ENCODE measurements at regions not wholly inside any gene's neighbourhood (a gene's known extent, or its start where the extent isn't known, plus 50 kb on each side); places are given as distances from the start of the nearest gene placed in this dataset.

DNA sequence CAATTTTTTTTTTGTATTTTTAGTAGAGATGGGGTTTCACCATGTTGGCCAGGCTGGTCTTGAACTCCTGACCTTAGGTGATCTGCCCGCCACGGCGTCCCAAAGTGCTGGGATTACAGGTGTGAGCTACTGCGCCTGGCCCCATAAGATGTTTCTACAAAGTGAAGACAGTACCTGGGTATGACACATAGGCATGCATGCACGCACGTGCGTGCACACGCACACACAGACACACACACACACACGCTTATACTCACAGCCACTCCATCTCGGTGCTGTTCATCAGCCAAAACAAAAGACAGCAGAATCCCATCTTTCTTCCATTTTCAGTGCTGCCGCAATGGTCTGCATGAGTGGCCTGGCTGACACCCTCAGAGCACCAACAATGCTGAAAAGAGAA lies 63.9 kb downstream of the VCPKMT start:
- TF ChIP-seq RXRA (IDR thresholded peaks at IDR 0.05) (no peak), YY1 (IDR thresholded peaks at IDR 0.05) (no peak), GABPA (IDR thresholded peaks at IDR 0.05 in 1 of 2, conservative IDR thresholded peaks at IDR 0.05 in 1 of 2) (no peak), SP1 (IDR thresholded peaks at IDR 0.05) (no peak), JUND (IDR thresholded peaks at IDR 0.05) (no peak), RAD21 (IDR thresholded peaks at IDR 0.05) (no peak), HNF4G (IDR thresholded peaks at IDR 0.05) (no peak), TAF1 (conservative IDR thresholded peaks at IDR 0.05) (no peak)
- TF ChIP-seq, protein P1, sequence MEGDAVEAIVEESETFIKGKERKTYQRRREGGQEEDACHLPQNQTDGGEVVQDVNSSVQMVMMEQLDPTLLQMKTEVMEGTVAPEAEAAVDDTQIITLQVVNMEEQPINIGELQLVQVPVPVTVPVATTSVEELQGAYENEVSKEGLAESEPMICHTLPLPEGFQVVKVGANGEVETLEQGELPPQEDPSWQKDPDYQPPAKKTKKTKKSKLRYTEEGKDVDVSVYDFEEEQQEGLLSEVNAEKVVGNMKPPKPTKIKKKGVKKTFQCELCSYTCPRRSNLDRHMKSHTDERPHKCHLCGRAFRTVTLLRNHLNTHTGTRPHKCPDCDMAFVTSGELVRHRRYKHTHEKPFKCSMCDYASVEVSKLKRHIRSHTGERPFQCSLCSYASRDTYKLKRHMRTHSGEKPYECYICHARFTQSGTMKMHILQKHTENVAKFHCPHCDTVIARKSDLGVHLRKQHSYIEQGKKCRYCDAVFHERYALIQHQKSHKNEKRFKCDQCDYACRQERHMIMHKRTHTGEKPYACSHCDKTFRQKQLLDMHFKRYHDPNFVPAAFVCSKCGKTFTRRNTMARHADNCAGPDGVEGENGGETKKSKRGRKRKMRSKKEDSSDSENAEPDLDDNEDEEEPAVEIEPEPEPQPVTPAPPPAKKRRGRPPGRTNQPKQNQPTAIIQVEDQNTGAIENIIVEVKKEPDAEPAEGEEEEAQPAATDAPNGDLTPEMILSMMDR (IDR thresholded peaks at IDR 0.05; ENCODE audit: low read depth, low read length, missing input control): no peak
- TF ChIP-seq, protein P2, sequence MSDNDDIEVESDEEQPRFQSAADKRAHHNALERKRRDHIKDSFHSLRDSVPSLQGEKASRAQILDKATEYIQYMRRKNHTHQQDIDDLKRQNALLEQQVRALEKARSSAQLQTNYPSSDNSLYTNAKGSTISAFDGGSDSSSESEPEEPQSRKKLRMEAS (IDR thresholded peaks at IDR 0.05): no peak
- TF ChIP-seq, protein P3, sequence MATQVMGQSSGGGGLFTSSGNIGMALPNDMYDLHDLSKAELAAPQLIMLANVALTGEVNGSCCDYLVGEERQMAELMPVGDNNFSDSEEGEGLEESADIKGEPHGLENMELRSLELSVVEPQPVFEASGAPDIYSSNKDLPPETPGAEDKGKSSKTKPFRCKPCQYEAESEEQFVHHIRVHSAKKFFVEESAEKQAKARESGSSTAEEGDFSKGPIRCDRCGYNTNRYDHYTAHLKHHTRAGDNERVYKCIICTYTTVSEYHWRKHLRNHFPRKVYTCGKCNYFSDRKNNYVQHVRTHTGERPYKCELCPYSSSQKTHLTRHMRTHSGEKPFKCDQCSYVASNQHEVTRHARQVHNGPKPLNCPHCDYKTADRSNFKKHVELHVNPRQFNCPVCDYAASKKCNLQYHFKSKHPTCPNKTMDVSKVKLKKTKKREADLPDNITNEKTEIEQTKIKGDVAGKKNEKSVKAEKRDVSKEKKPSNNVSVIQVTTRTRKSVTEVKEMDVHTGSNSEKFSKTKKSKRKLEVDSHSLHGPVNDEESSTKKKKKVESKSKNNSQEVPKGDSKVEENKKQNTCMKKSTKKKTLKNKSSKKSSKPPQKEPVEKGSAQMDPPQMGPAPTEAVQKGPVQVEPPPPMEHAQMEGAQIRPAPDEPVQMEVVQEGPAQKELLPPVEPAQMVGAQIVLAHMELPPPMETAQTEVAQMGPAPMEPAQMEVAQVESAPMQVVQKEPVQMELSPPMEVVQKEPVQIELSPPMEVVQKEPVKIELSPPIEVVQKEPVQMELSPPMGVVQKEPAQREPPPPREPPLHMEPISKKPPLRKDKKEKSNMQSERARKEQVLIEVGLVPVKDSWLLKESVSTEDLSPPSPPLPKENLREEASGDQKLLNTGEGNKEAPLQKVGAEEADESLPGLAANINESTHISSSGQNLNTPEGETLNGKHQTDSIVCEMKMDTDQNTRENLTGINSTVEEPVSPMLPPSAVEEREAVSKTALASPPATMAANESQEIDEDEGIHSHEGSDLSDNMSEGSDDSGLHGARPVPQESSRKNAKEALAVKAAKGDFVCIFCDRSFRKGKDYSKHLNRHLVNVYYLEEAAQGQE (IDR thresholded peaks at IDR 0.05): no peak
- TF ChIP-seq, protein P4, sequence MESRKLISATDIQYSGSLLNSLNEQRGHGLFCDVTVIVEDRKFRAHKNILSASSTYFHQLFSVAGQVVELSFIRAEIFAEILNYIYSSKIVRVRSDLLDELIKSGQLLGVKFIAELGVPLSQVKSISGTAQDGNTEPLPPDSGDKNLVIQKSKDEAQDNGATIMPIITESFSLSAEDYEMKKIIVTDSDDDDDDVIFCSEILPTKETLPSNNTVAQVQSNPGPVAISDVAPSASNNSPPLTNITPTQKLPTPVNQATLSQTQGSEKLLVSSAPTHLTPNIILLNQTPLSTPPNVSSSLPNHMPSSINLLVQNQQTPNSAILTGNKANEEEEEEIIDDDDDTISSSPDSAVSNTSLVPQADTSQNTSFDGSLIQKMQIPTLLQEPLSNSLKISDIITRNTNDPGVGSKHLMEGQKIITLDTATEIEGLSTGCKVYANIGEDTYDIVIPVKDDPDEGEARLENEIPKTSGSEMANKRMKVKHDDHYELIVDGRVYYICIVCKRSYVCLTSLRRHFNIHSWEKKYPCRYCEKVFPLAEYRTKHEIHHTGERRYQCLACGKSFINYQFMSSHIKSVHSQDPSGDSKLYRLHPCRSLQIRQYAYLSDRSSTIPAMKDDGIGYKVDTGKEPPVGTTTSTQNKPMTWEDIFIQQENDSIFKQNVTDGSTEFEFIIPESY (IDR thresholded peaks at IDR 0.05): no peak
- TF ChIP-seq, protein P5, sequence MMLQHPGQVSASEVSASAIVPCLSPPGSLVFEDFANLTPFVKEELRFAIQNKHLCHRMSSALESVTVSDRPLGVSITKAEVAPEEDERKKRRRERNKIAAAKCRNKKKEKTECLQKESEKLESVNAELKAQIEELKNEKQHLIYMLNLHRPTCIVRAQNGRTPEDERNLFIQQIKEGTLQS (IDR thresholded peaks at IDR 0.05): no peak
